ENCODE measurements at regions not wholly inside any gene's neighbourhood (a gene's known extent, or its start where the extent isn't known, plus 50 kb on each side); places are given as distances from the start of the nearest gene placed in this dataset.

GRCh38 chrX:42519666-42520231 is 258.2 kb downstream of the PPP1R2C start:
- no peak for DNase-seq (ENCODE audit: low read depth)

DNA sequence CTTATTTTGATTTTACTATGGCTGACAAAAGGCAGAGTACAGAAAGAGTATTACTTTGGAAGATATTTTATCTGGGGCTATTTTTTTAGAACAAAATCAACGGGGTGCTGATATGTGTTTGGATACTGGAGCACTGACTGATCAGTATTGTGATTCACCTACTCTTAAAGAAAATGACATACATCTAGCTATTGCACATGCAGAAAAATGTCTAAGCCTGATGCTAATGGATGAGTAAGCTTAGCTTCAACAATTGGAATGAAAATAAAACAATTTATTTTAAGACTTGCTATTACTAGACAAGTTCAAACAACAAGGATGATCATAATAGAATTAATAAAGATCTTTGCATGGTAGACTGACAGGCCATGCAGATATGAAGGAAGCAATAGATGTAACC is 262.0 kb downstream of the PPP1R2C start:
- no peak for DNase-seq (ENCODE audit: low read depth)

- DNase-seq (ENCODE audit: low read depth): no peak
Observed at GRCh38 chrX:42505016-42505415, 272.9 kb downstream of the PPP1R2C start.

DNA sequence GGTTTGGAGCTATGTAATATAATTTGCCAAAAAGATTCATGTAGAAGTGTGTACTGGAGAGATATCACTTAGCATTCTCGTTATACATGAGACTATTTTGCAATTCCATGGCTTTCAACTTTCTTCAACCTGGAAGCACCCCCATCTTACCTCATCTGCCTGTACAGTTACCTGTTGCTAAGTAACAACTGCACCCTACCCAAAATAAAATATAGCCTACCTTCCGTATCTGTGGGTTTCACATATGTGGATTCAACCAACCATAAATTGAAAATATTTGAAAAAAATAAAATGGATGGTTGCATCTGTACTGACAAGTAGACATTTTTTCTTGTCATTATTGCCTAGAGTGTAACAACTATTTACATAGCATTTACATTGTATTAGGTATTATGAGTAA is 278.3 kb downstream of the PPP1R2C start:
- DNase-seq (ENCODE audit: low read depth): no peak

DNA sequence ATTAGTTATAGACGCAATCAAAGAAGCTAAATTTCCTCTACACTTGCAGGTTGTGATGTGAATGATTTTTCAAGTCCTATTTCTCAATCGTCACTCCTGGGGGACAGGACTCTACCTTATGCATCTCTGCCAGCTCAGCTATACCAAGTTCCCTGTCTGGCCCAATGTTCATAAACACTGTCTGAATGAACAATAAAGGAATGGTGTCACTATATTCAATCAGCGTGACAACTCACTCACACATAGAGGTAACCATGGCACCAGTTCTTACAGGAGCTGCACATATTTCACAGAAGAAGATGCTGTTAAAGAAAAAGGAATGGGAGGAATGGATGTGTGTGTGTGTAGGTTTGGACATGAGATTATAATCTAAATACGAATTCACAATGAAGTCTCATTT is 280.6 kb downstream of the PPP1R2C start:
- no peak for DNase-seq (ENCODE audit: low read depth)

DNA sequence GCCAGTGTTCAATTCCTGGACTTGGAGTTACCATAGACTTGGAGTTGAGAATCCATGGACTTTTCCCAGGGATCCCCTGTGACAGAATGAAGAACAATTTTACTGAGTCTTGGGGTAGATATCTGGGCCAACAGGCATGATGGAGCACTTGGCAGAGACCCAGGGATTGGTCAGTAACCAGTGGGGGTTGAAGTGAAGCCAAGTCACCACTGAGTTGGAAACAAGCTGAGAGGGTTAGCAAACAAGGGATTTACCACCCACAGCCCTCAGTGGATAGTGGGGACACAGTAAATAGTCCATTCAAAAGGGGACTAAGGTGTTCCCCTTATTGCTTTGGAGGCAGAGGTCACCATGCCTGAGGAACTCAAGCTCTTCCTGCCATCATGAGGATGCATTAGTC is 281.7 kb downstream of the PPP1R2C start:
- no peak for DNase-seq (ENCODE audit: low read depth)

GRCh38 chrX:42495139-42495538 is 282.8 kb downstream of the PPP1R2C start:
- DNase-seq (ENCODE audit: low read depth): no peak

DNA sequence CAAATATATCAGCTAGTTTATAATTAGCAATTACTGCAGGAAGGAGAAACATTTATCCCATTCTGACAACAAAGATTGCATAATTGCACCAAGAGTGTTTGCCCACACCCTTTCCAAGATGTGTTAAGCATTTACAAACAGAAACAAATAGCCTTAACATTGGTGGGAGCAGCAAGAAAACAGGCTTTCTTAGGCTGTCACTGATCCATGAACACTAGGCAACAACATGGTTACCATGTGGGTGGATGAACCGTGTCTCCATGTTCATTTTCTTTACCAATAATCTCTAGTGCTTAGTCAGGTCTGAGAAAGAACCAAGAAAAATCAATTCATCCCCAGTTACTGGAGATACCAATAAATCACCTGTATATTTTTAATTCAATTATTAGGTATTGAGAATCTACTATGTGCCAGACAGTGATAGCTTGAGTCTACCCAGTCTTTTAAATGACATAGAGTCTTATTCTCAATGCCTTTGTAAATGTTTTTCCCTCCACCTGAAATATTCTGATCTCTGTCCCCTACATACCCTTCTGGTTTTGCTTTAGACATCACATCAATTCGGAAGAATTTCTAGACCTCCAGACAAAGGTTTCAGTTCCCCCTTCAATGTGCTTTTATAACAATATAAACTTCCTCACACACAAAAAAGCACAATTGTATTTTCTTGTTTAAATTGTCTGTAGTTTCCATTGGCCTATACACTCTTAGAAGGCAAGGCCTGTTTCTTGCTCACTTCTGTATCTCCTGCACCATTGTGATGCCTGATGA is 286.6 kb downstream of the PPP1R2C start:
- no peak for DNase-seq (ENCODE audit: low read depth)

DNA sequence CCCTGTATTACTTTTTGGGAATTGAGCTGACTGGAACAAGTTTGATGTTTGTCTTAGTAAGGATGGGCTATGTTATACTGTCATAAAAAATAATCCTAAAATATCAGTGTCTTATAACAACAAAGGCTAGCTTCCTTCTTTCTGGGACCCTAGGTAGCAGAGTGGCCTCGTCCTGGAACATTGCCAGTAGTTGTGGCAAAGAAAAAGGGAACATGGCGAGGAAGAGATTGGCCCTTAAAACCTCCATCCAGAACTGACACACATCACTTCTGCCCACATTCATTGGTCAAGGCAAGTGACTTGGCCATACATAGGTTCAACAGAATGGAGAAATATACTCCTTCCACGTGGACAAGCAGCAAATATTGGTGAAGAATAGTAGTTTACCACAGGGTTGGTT is 287.9 kb downstream of the PPP1R2C start:
- no peak for DNase-seq (ENCODE audit: low read depth)

GRCh38 chrX:42485601-42486000 is 292.4 kb downstream of the PPP1R2C start:
- no peak for DNase-seq (ENCODE audit: low read depth)

GRCh38 chrX:42484233-42484632 is 293.7 kb downstream of the PPP1R2C start:
- DNase-seq (ENCODE audit: low read depth): no peak

GRCh38 chrX:42477396-42477795 is 300.6 kb downstream of the PPP1R2C start:
- DNase-seq (ENCODE audit: low read depth): no peak

- DNase-seq (ENCODE audit: low read depth): no peak
Observed at GRCh38 chrX:42472727-42473126, 305.2 kb downstream of the PPP1R2C start.

GRCh38 chrX:42466332-42467046 is 311.5 kb downstream of the PPP1R2C start:
- no peak for DNase-seq (ENCODE audit: low read depth)

DNA sequence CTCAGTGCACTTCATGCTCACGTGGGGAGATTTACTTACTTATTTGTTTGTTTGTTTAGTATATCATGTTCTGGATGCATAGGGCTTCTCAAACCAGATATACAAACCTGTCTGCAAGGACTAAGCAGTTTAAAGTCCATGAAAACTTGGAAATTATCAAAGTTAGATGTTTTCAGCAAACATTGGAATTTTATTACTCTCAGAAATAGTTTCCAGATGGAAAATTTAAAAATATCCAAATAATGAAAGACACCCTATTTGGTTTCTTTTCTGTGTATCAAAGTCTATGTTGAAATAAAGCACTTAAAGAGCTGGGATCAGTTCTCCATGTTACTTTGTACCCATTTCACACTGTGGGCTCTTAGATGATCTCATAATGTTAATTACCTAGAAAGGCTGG is 312.1 kb downstream of the PPP1R2C start:
- no peak for DNase-seq (ENCODE audit: low read depth)

GRCh38 chrX:42463706-42464490 is 314.1 kb downstream of the PPP1R2C start:
- no peak for DNase-seq (ENCODE audit: low read depth)

GRCh38 chrX:42462917-42463316 is 315.0 kb downstream of the PPP1R2C start:
- no peak for DNase-seq (ENCODE audit: low read depth)

- no peak for DNase-seq (ENCODE audit: low read depth)
Observed at GRCh38 chrX:42460706-42461105, 317.3 kb downstream of the PPP1R2C start.

GRCh38 chrX:42459735-42460134 is 318.2 kb downstream of the PPP1R2C start:
- DNase-seq (ENCODE audit: low read depth): no peak

GRCh38 chrX:42456176-42456700 is 321.7 kb downstream of the PPP1R2C start:
- no peak for DNase-seq (ENCODE audit: low read depth)

DNA sequence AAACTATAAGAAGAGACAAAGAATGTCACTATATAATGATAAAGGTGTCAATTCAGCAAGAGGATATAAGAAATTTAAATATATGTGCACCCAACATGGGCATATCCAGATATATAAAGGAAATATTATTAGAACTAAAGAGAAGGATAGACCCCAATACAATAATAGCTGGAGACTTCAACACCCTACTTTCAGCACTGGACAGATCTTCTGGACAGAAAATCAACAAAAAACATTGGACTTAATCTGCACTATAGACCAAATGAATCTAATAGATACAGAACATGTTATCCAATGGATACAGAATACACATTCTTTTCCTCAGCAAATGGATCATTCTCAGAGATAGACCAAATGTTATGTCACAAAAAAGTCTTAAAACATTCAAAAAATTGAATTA is 327.7 kb downstream of the PPP1R2C start:
- DNase-seq (ENCODE audit: low read depth): no peak

DNA sequence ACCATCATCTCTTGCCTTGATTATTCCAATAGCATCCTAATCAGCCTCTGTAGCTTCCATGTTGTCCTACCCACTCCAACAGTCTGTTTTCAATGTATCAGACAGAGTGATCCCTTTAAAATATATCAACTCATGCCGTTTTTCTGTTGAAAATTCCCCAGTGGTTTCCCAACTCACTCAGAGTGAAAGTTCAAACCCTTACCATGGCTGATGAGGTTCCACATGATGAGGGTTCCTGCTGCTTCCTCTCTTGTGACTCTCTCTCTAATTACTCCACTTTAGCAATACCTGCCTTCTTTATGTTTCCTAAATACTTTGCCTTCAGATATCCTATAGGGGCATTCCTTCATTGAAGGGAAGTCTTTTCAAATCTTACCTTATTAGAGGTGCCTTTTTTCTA is 334.7 kb downstream of the PPP1R2C start:
- DNase-seq (ENCODE audit: low read depth): no peak

Measured in stimulated activated CD8-positive, alpha-beta memory T cell treated with anti-CD3 and anti-CD28 coated beads, Interleukin-7, amount 100 ng/mL, for 24 hours (primary cell).